Skeletal muscle tissue (tissue), 3 donors: ENCODE measurements at regions not wholly inside any gene's neighbourhood (a gene's known extent, or its start where the extent isn't known, plus 50 kb on each side); places are given as distances from the start of the nearest gene placed in this dataset.
"Not testable (repeated sequence)": the region's sequence is repeated elsewhere in the genome, so short reads cannot be mapped to it uniquely, and the experiment has no call there.

Experiments used
- H3K27ac ChIP-seq: one replicate; pipeline ENCODE4 v1.7.0; 2013; ENCODE audit warnings: mild to moderate bottlenecking, low read depth, low read length, inconsistent platforms
- H3K27me3 ChIP-seq, 3 donors: one replicate each; pipeline ENCODE4 v1.7.0; 2013; ENCODE audit warnings: low read length in 3 of 3; ENCODE audit not compliant: control insufficient read depth in 3 of 3, insufficient read depth in 3 of 3
- H3K36me3 ChIP-seq, 3 donors: one replicate each; pipeline ENCODE4 v1.7.0; 2013; ENCODE audit warnings: low read length in 3 of 3; ENCODE audit not compliant: control insufficient read depth in 3 of 3, insufficient read depth in 3 of 3
- H3K4me1 ChIP-seq, 3 donors: one replicate each; pipeline ENCODE4 v1.7.0; 2013; ENCODE audit warnings: low read length in 3 of 3, mild to moderate bottlenecking in 3 of 3; ENCODE audit not compliant: control insufficient read depth in 3 of 3, insufficient read depth in 3 of 3
- H3K4me3 ChIP-seq, 3 donors: one replicate each; pipeline ENCODE4 v1.7.0; 2013; ENCODE audit warnings: low read length in 3 of 3
- H3K9ac ChIP-seq, 3 donors: one replicate each; pipeline ENCODE4 v1.7.0; 2013; ENCODE audit warnings: low read length in 3 of 3, mild to moderate bottlenecking in 3 of 3, moderate library complexity in 2 of 3, low read depth in 1 of 3
- H3K9me3 ChIP-seq, 3 donors: one replicate each; pipeline ENCODE4 v1.7.0; 2013; ENCODE audit warnings: low read length in 3 of 3; ENCODE audit not compliant: control insufficient read depth in 3 of 3
- donor health status: Osteomylitis.

- Histone ChIP-seq H3K9me3 (no peaks in the 10 kb centered on the region), H3K4me1 (peaks cover 0 to 3% (median 2%) of the 10 kb centered on the region in 3 donors), H3K9ac (no peak overlapping the region), H3K36me3 (no peaks in the 10 kb centered on the region), H3K27ac (no peak overlapping the region), H3K4me3 (no peak overlapping the region), H3K27me3 (no peaks in the 10 kb centered on the region)
Measured at GRCh38 chr10:34911661-34912205, 96.6 kb upstream of the PARD3 start.

GRCh38 chr10:34908481-34908880, 93.4 kb upstream of the PARD3 start:
- Histone ChIP-seq H3K27me3 (no peaks in the 10 kb centered on the region), H3K4me1 (peaks cover 2 to 4% (median 3%) of the 10 kb centered on the region in 3 donors), H3K36me3 (no peaks in the 10 kb centered on the region), H3K9ac (no peak overlapping the region), H3K27ac (no peak overlapping the region), H3K9me3 (no peaks in the 10 kb centered on the region), H3K4me3 (no peak overlapping the region)

GRCh38 chr10:34907743-34908430, 92.8 kb upstream of the PARD3 start:
- H3K27me3 ChIP-seq, result no peaks in the 10 kb centered on the region
- H3K36me3 ChIP-seq, result no peaks in the 10 kb centered on the region
- no peak overlapping the region for H3K9ac ChIP-seq
- H3K27ac ChIP-seq, result no peak overlapping the region
- H3K4me1 ChIP-seq, result peaks cover 2 to 4% (median 3%) of the 10 kb centered on the region in 3 donors
- H3K9me3 ChIP-seq, result no peaks in the 10 kb centered on the region
- H3K4me3 ChIP-seq, result no peak overlapping the region

GRCh38 chr10:34906067-34906965, 91.2 kb upstream of the PARD3 start:
- Histone ChIP-seq H3K36me3 (no peaks in the 10 kb centered on the region), H3K27ac (peak overlapping the region; percentile 9), H3K27me3 (no peaks in the 10 kb centered on the region), H3K9ac (peak overlapping the region in 1 of 3 donors; percentile 54), H3K4me3 (peak overlapping the region in 2 of 3 donors; percentile 29), H3K4me1 (peaks cover 2 to 4% (median 3%) of the 10 kb centered on the region in 3 donors), H3K9me3 (no peaks in the 10 kb centered on the region)

- no peak overlapping the region for H3K27ac ChIP-seq
- no peaks in the 10 kb centered on the region for H3K9me3 ChIP-seq
Measured at GRCh38 chr10:34905200-34905927, 90.3 kb upstream of the PARD3 start.

GRCh38 chr10:34904191-34904590, 89.1 kb upstream of the PARD3 start:
- Histone ChIP-seq H3K4me3 (no peak overlapping the region), H3K36me3 (no peaks in the 10 kb centered on the region), H3K27me3 (no peaks in the 10 kb centered on the region), H3K9ac (no peak overlapping the region), H3K9me3 (no peaks in the 10 kb centered on the region), H3K27ac (no peak overlapping the region), H3K4me1 (peaks cover 2 to 4% (median 3%) of the 10 kb centered on the region in 3 donors)

More at GRCh38 chr10:34905200-34905927, 90.3 kb upstream of the PARD3 start:
- Histone ChIP-seq H3K36me3 (no peaks in the 10 kb centered on the region), H3K9ac (no peak overlapping the region), H3K27me3 (no peaks in the 10 kb centered on the region), H3K4me3 (no peak overlapping the region), H3K4me1 (peaks cover 2 to 4% (median 3%) of the 10 kb centered on the region in 3 donors)

- no peak overlapping the region for H3K9ac ChIP-seq
- H3K36me3 ChIP-seq, result no peaks in the 10 kb centered on the region
- no peak overlapping the region for H3K4me3 ChIP-seq
- H3K4me1 ChIP-seq, result no peaks in the 10 kb centered on the region
- H3K27ac ChIP-seq, result no peak overlapping the region
- no peaks in the 10 kb centered on the region for H3K9me3 ChIP-seq
- no peaks in the 10 kb centered on the region for H3K27me3 ChIP-seq
Measured at GRCh38 chr10:34899161-34899560, 84.1 kb upstream of the PARD3 start.

GRCh38 chr10:34895977-34896376, 80.9 kb upstream of the PARD3 start:
- no peak overlapping the region for H3K27ac ChIP-seq
- H3K36me3 ChIP-seq, result no peaks in the 10 kb centered on the region
- no peaks in the 10 kb centered on the region for H3K9me3 ChIP-seq
- H3K9ac ChIP-seq, result no peak overlapping the region
- H3K27me3 ChIP-seq, result no peaks in the 10 kb centered on the region
- H3K4me1 ChIP-seq, result no peaks in the 10 kb centered on the region
- H3K4me3 ChIP-seq, result no peak overlapping the region

- H3K27ac ChIP-seq, H3K9me3 ChIP-seq, H3K36me3 ChIP-seq, H3K27me3 ChIP-seq, H3K4me3 ChIP-seq, H3K4me1 ChIP-seq, H3K9ac ChIP-seq: not testable (repeated sequence)
Measured at GRCh38 chr10:34895046-34895445, 80.0 kb upstream of the PARD3 start.
